IgD-negative memory B cell (primary cell): ENCODE measurements at regions not wholly inside any gene's neighbourhood (a gene's known extent, or its start where the extent isn't known, plus 50 kb on each side); places are given as distances from the start of the nearest gene placed in this dataset.
A peak's percentile ranks its signal among the peaks of the same experiment; 100 is the strongest.

Experiments used
- H3K27ac Mint-ChIP-seq, 3 donors: one replicate each; pipeline ENCODE4 v1.8.0; 2020 to 2022; ENCODE audit warnings: mild to moderate bottlenecking in 3 of 3, mixed read lengths in 3 of 3, moderate library complexity in 1 of 3
- H3K27me3 Mint-ChIP-seq: one replicate; pipeline ENCODE4 v1.8.0; 2021; ENCODE audit warnings: mixed read lengths
- H3K36me3 Mint-ChIP-seq: one replicate; pipeline ENCODE4 v1.8.0; 2020; ENCODE audit warnings: mild to moderate bottlenecking, mixed read lengths
- H3K4me1 Mint-ChIP-seq, 3 donors: one replicate each; pipeline ENCODE4 v1.8.0; 2020 to 2022; ENCODE audit warnings: mixed read lengths in 3 of 3, mild to moderate bottlenecking in 1 of 3
- H3K4me3 Mint-ChIP-seq, 4 donors: one replicate each; pipeline ENCODE4 v1.8.0; 2020 to 2022; ENCODE audit warnings: mild to moderate bottlenecking in 4 of 4, mixed read lengths in 4 of 4, moderate library complexity in 3 of 4
- H3K9me3 Mint-ChIP-seq, 3 donors: one replicate each; pipeline ENCODE4 v1.8.0; 2020 to 2021; ENCODE audit warnings: mixed read lengths in 3 of 3, mild to moderate bottlenecking in 1 of 3

GRCh38 chr3:70899816-70900215, 587.4 kb upstream of the MDFIC2 start:
- no peak overlapping the region for H3K27ac Mint-ChIP-seq
- H3K4me1 Mint-ChIP-seq, result no peaks in the 10 kb centered on the region
- peaks cover 4% of the 10 kb centered on the region for H3K27me3 Mint-ChIP-seq
- H3K9me3 Mint-ChIP-seq, result no peaks in the 10 kb centered on the region
- no peaks in the 10 kb centered on the region for H3K36me3 Mint-ChIP-seq
- no peak overlapping the region for H3K4me3 Mint-ChIP-seq

GRCh38 chr3:70890020-70890394, 577.6 kb upstream of the MDFIC2 start:
- Mint-ChIP-seq H3K27me3 (no peaks in the 10 kb centered on the region), H3K4me3 (no peak overlapping the region), H3K9me3 (no peaks in the 10 kb centered on the region), H3K4me1 (no peaks in the 10 kb centered on the region), H3K27ac (no peak overlapping the region), H3K36me3 (no peaks in the 10 kb centered on the region)

GRCh38 chr3:70889162-70890019, 577.0 kb upstream of the MDFIC2 start:
- Mint-ChIP-seq H3K36me3 (no peaks in the 10 kb centered on the region), H3K4me1 (no peaks in the 10 kb centered on the region), H3K27me3 (no peaks in the 10 kb centered on the region), H3K4me3 (no peak overlapping the region), H3K27ac (no peak overlapping the region), H3K9me3 (no peaks in the 10 kb centered on the region)

GRCh38 chr3:70885636-70886035, 573.2 kb upstream of the MDFIC2 start:
- H3K9me3 Mint-ChIP-seq, result peaks cover 0 to 5% (median 0%) of the 10 kb centered on the region in 3 donors
- no peak overlapping the region for H3K4me3 Mint-ChIP-seq
- no peak overlapping the region for H3K27ac Mint-ChIP-seq
- H3K36me3 Mint-ChIP-seq, result no peaks in the 10 kb centered on the region
- H3K4me1 Mint-ChIP-seq, result no peaks in the 10 kb centered on the region
- peaks cover 1% of the 10 kb centered on the region for H3K27me3 Mint-ChIP-seq

- Mint-ChIP-seq H3K27me3 (peaks cover 1% of the 10 kb centered on the region), H3K27ac (no peak overlapping the region), H3K9me3 (peaks cover 6 to 21% (median 17%) of the 10 kb centered on the region in 3 donors), H3K4me1 (peaks cover 0 to 1% (median 0%) of the 10 kb centered on the region in 3 donors), H3K4me3 (no peak overlapping the region), H3K36me3 (no peaks in the 10 kb centered on the region)
Measured at GRCh38 chr3:70882104-70882503, 569.7 kb upstream of the MDFIC2 start.

- no peak overlapping the region for H3K27ac Mint-ChIP-seq
- H3K4me1 Mint-ChIP-seq, result peaks cover 0 to 1% (median 0%) of the 10 kb centered on the region in 3 donors
- no peaks in the 10 kb centered on the region for H3K36me3 Mint-ChIP-seq
- no peak overlapping the region for H3K4me3 Mint-ChIP-seq
- H3K27me3 Mint-ChIP-seq, result peaks cover 1% of the 10 kb centered on the region
- H3K9me3 Mint-ChIP-seq, result peaks cover 6 to 21% (median 17%) of the 10 kb centered on the region in 3 donors
Measured at GRCh38 chr3:70880421-70880820, 568.0 kb upstream of the MDFIC2 start.

- Mint-ChIP-seq H3K36me3 (no peaks in the 10 kb centered on the region), H3K9me3 (peaks cover 11 to 32% (median 23%) of the 10 kb centered on the region in 3 donors), H3K4me1 (peaks cover 0 to 1% (median 0%) of the 10 kb centered on the region in 3 donors), H3K27ac (no peak overlapping the region), H3K27me3 (peaks cover 2% of the 10 kb centered on the region), H3K4me3 (no peak overlapping the region)
Measured at GRCh38 chr3:70876154-70876553, 563.7 kb upstream of the MDFIC2 start.

GRCh38 chr3:70874196-70874595, 561.8 kb upstream of the MDFIC2 start:
- H3K27me3 Mint-ChIP-seq, result peaks cover 4% of the 10 kb centered on the region
- no peak overlapping the region for H3K27ac Mint-ChIP-seq
- H3K9me3 Mint-ChIP-seq, result peaks cover 12 to 32% (median 18%) of the 10 kb centered on the region in 3 donors
- no peak overlapping the region for H3K4me3 Mint-ChIP-seq
- no peaks in the 10 kb centered on the region for H3K4me1 Mint-ChIP-seq
- no peaks in the 10 kb centered on the region for H3K36me3 Mint-ChIP-seq

- H3K4me3 Mint-ChIP-seq, result no peak overlapping the region
- no peaks in the 10 kb centered on the region for H3K36me3 Mint-ChIP-seq
- peak overlapping the region in 1 of 3 donors; percentile 15 for H3K27ac Mint-ChIP-seq
- no peaks in the 10 kb centered on the region for H3K4me1 Mint-ChIP-seq
- H3K27me3 Mint-ChIP-seq, result peaks cover 4% of the 10 kb centered on the region
- H3K9me3 Mint-ChIP-seq, result peaks cover 12 to 27% (median 16%) of the 10 kb centered on the region in 3 donors
Measured at GRCh38 chr3:70873686-70874085, 561.2 kb upstream of the MDFIC2 start.

GRCh38 chr3:70871909-70872656, 559.6 kb upstream of the MDFIC2 start:
- Mint-ChIP-seq H3K36me3 (peaks cover 2% of the 10 kb centered on the region), H3K4me3 (no peak overlapping the region), H3K4me1 (no peaks in the 10 kb centered on the region), H3K9me3 (peaks cover 6 to 19% (median 10%) of the 10 kb centered on the region in 3 donors), H3K27ac (peak overlapping the region in 1 of 3 donors; percentile 17), H3K27me3 (peaks cover 4% of the 10 kb centered on the region)

GRCh38 chr3:70870576-70870975, 558.1 kb upstream of the MDFIC2 start:
- H3K4me3 Mint-ChIP-seq, result no peak overlapping the region
- H3K36me3 Mint-ChIP-seq, result peaks cover 2% of the 10 kb centered on the region
- H3K9me3 Mint-ChIP-seq, result peaks cover 6 to 19% (median 12%) of the 10 kb centered on the region in 3 donors
- peaks cover 6% of the 10 kb centered on the region for H3K27me3 Mint-ChIP-seq
- H3K4me1 Mint-ChIP-seq, result no peaks in the 10 kb centered on the region
- H3K27ac Mint-ChIP-seq, result no peak overlapping the region

- Mint-ChIP-seq H3K4me3 (no peak overlapping the region), H3K36me3 (peaks cover 2% of the 10 kb centered on the region), H3K4me1 (no peaks in the 10 kb centered on the region), H3K27me3 (peaks cover 5% of the 10 kb centered on the region), H3K27ac (no peak overlapping the region), H3K9me3 (peaks cover 11 to 26% (median 12%) of the 10 kb centered on the region in 3 donors)
Measured at GRCh38 chr3:70868561-70868960, 556.1 kb upstream of the MDFIC2 start.

GRCh38 chr3:70863049-70863448, 550.6 kb upstream of the MDFIC2 start:
- Mint-ChIP-seq H3K4me3 (no peak overlapping the region), H3K27me3 (peaks cover 8% of the 10 kb centered on the region), H3K9me3 (peaks cover 2 to 7% (median 7%) of the 10 kb centered on the region in 3 donors), H3K36me3 (peaks cover 2% of the 10 kb centered on the region), H3K27ac (no peak overlapping the region), H3K4me1 (no peaks in the 10 kb centered on the region)

GRCh38 chr3:70861855-70862254, 549.4 kb upstream of the MDFIC2 start:
- Mint-ChIP-seq H3K4me3 (no peak overlapping the region), H3K4me1 (peaks cover 0 to 1% (median 0%) of the 10 kb centered on the region in 3 donors), H3K27me3 (peaks cover 8% of the 10 kb centered on the region), H3K27ac (no peak overlapping the region), H3K36me3 (no peaks in the 10 kb centered on the region), H3K9me3 (peaks cover 2 to 7% (median 7%) of the 10 kb centered on the region in 3 donors)

- no peaks in the 10 kb centered on the region for H3K36me3 Mint-ChIP-seq
- H3K9me3 Mint-ChIP-seq, result peaks cover 2 to 7% (median 7%) of the 10 kb centered on the region in 3 donors
- peaks cover 8% of the 10 kb centered on the region for H3K27me3 Mint-ChIP-seq
- peaks cover 0 to 1% (median 0%) of the 10 kb centered on the region in 3 donors for H3K4me1 Mint-ChIP-seq
- H3K27ac Mint-ChIP-seq, result no peak overlapping the region
- no peak overlapping the region for H3K4me3 Mint-ChIP-seq
Measured at GRCh38 chr3:70861234-70861633, 548.8 kb upstream of the MDFIC2 start.
